ENCODE measurements at regions not wholly inside any gene's neighbourhood (a gene's known extent, or its start where the extent isn't known, plus 50 kb on each side); places are given as distances from the start of the nearest gene placed in this dataset.

- Histone ChIP-seq H3K4me1 (ENCODE audit: insufficient read depth, low read length) (no peaks in the 10 kb centered on the region), H3K9me3 (ENCODE audit: insufficient read depth, low read length, severe bottlenecking) (no peaks in the 10 kb centered on the region), H3K27me3 (ENCODE audit: insufficient read depth, low read length, poor library complexity) (no peaks in the 10 kb centered on the region), H4K20me1 (ENCODE audit: insufficient read depth, low read length) (no peaks in the 10 kb centered on the region), H2AFZ (ENCODE audit: low read depth, low read length) (no peak overlapping the region), H3K36me3 (ENCODE audit: insufficient read depth, low read length) (no peaks in the 10 kb centered on the region), H3K4me2 (ENCODE audit: insufficient read depth, low read length) (no peak overlapping the region), H3K27ac (ENCODE audit: low read length) (no peak overlapping the region), H3K79me2 (ENCODE audit: insufficient read depth, low read length) (no peaks in the 10 kb centered on the region), H3K9ac (ENCODE audit: low read depth, low read length) (no peak overlapping the region), H3K4me3 (ENCODE audit: low read depth in 1 of 2, low read length in 2 of 2) (no peak overlapping the region)
- ATAC-seq (ENCODE audit: insufficient read depth, low read depth) (no peak), DNase-seq (no peak)
- TF ChIP-seq EZH2 (IDR thresholded peaks at IDR 0.05; ENCODE audit: borderline replicate concordance, low read depth, low read length, severe bottlenecking) = no peak
- TF ChIP-seq CTCF (IDR thresholded peaks at IDR 0.05; ENCODE audit: borderline replicate concordance, extremely low read depth, low read length, poor library complexity, severe bottlenecking) = no peak
Observed at GRCh38 chr13:72093262-72093661, 226.3 kb upstream of the DACH1 start.

GRCh38 chr13:72074663-72075062 lies 207.7 kb upstream of the DACH1 start:
- Histone ChIP-seq H3K79me2 (ENCODE audit: insufficient read depth, low read length) (no peaks in the 10 kb centered on the region), H3K4me3 (ENCODE audit: low read depth in 1 of 2, low read length in 2 of 2) (no peak overlapping the region), H3K9ac (ENCODE audit: low read depth, low read length) (no peak overlapping the region), H2AFZ (ENCODE audit: low read depth, low read length) (no peak overlapping the region), H3K27me3 (ENCODE audit: insufficient read depth, low read length, poor library complexity) (no peaks in the 10 kb centered on the region), H3K27ac (ENCODE audit: low read length) (no peak overlapping the region), H3K36me3 (ENCODE audit: insufficient read depth, low read length) (no peaks in the 10 kb centered on the region), H3K9me3 (ENCODE audit: insufficient read depth, low read length, severe bottlenecking) (no peaks in the 10 kb centered on the region), H4K20me1 (ENCODE audit: insufficient read depth, low read length) (no peaks in the 10 kb centered on the region), H3K4me2 (ENCODE audit: insufficient read depth, low read length) (no peak overlapping the region), H3K4me1 (ENCODE audit: insufficient read depth, low read length) (no peaks in the 10 kb centered on the region)
- TF ChIP-seq EZH2 (IDR thresholded peaks at IDR 0.05; ENCODE audit: borderline replicate concordance, low read depth, low read length, severe bottlenecking) (no peak), CTCF (IDR thresholded peaks at IDR 0.05; ENCODE audit: borderline replicate concordance, extremely low read depth, low read length, poor library complexity, severe bottlenecking) (no peak)
- ATAC-seq (ENCODE audit: insufficient read depth, low read depth) (no peak), DNase-seq (no peak)

- no peaks in the 10 kb centered on the region for H4K20me1 ChIP-seq (ENCODE audit: insufficient read depth, low read length)
- H3K4me1 ChIP-seq (ENCODE audit: insufficient read depth, low read length) = no peaks in the 10 kb centered on the region
- no peak overlapping the region for H2AFZ ChIP-seq (ENCODE audit: low read depth, low read length)
- H3K27me3 ChIP-seq (ENCODE audit: insufficient read depth, low read length, poor library complexity) = no peaks in the 10 kb centered on the region
- ATAC-seq (ENCODE audit: insufficient read depth, low read depth) (no peak), DNase-seq (no peak)
- no peak overlapping the region for H3K27ac ChIP-seq (ENCODE audit: low read length)
- no peaks in the 10 kb centered on the region for H3K9me3 ChIP-seq (ENCODE audit: insufficient read depth, low read length, severe bottlenecking)
- no peaks in the 10 kb centered on the region for H3K36me3 ChIP-seq (ENCODE audit: insufficient read depth, low read length)
- no peak overlapping the region for H3K4me3 ChIP-seq (ENCODE audit: low read depth in 1 of 2, low read length in 2 of 2)
- H3K9ac ChIP-seq (ENCODE audit: low read depth, low read length) = no peak overlapping the region
- H3K4me2 ChIP-seq (ENCODE audit: insufficient read depth, low read length) = no peak overlapping the region
- TF ChIP-seq EZH2 (IDR thresholded peaks at IDR 0.05; ENCODE audit: borderline replicate concordance, low read depth, low read length, severe bottlenecking) (no peak), CTCF (IDR thresholded peaks at IDR 0.05; ENCODE audit: borderline replicate concordance, extremely low read depth, low read length, poor library complexity, severe bottlenecking) (no peak)
- H3K79me2 ChIP-seq (ENCODE audit: insufficient read depth, low read length) = no peaks in the 10 kb centered on the region
Observed at GRCh38 chr13:72072261-72072660, 205.3 kb upstream of the DACH1 start.

- no peak overlapping the region for H3K9ac ChIP-seq (ENCODE audit: low read depth, low read length)
- H3K27me3 ChIP-seq (ENCODE audit: insufficient read depth, low read length, poor library complexity) = no peaks in the 10 kb centered on the region
- H3K4me2 ChIP-seq (ENCODE audit: insufficient read depth, low read length) = no peak overlapping the region
- no peak overlapping the region for H2AFZ ChIP-seq (ENCODE audit: low read depth, low read length)
- DNase-seq (no peak), ATAC-seq (ENCODE audit: insufficient read depth, low read depth) (no peak)
- no peaks in the 10 kb centered on the region for H3K9me3 ChIP-seq (ENCODE audit: insufficient read depth, low read length, severe bottlenecking)
- no peak overlapping the region for H3K4me3 ChIP-seq (ENCODE audit: low read depth in 1 of 2, low read length in 2 of 2)
- no peaks in the 10 kb centered on the region for H3K36me3 ChIP-seq (ENCODE audit: insufficient read depth, low read length)
- H3K27ac ChIP-seq (ENCODE audit: low read length) = no peak overlapping the region
- H3K79me2 ChIP-seq (ENCODE audit: insufficient read depth, low read length) = no peaks in the 10 kb centered on the region
- no peaks in the 10 kb centered on the region for H4K20me1 ChIP-seq (ENCODE audit: insufficient read depth, low read length)
- H3K4me1 ChIP-seq (ENCODE audit: insufficient read depth, low read length) = no peaks in the 10 kb centered on the region
- TF ChIP-seq EZH2 (IDR thresholded peaks at IDR 0.05; ENCODE audit: borderline replicate concordance, low read depth, low read length, severe bottlenecking) (no peak), CTCF (IDR thresholded peaks at IDR 0.05; ENCODE audit: borderline replicate concordance, extremely low read depth, low read length, poor library complexity, severe bottlenecking) (no peak)
Observed at GRCh38 chr13:72071713-72072112, 204.7 kb upstream of the DACH1 start.

Data from DND-41 (cell line).